ENCODE measurements at regions not wholly inside any gene's neighbourhood (a gene's known extent, or its start where the extent isn't known, plus 50 kb on each side); places are given as distances from the start of the nearest gene placed in this dataset.
"Not testable (repeated sequence)": the region's sequence is repeated elsewhere in the genome, so short reads cannot be mapped to it uniquely, and the experiment has no call there.

GRCh38 chr2:146615778-146616177 lies 1229.1 kb upstream of the ACVR2A start:
- no peak for DNase-seq (ENCODE audit: low read depth in 2 of 2)

DNA sequence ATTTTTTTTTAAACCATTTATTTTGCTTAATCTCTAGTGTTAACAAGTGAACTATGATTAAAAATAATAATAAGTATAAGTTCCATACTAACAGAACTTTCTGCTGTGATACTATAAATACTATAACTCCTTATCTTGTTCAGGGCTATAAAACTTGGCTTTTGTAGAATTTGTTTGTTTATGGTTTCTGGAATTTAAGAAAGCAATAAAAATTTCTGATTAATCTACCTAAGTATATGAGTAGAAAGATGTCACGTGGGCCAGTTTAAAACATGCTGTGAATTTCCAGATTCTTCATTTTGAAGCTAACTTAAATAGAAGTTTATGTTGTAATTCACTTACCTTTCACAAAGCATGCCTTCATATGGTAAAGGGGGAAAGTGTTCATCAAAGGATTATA lies 1236.3 kb upstream of the ACVR2A start:
- DNase-seq (ENCODE audit: low read depth in 2 of 2) = no peak

DNA sequence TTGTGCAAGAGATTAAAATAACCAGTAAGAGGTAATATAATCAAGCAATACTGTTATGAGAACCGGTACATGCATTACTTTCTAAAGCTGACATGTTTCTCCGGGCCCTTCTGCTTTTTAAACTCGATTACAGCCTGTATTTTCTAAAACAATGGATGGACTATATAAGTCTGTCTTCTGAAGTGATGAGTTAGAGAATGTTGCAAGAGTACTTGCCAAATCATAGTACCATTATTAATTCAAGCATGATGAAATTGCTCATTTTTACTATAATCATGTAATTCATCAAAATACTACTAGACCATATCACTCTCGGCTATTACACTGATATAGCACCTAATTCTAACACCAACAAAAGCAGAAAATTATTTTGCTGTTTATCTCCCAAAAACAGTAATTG lies 1240.3 kb upstream of the ACVR2A start:
- DNase-seq (ENCODE audit: low read depth in 2 of 2) = no peak

- no peak for DNase-seq (ENCODE audit: low read depth in 2 of 2)
Observed at GRCh38 chr2:146602856-146603255, 1242.0 kb upstream of the ACVR2A start.

- DNase-seq (ENCODE audit: low read depth in 2 of 2) = peak; percentile 13 to 44
Observed at GRCh38 chr2:146602383-146602782, 1242.4 kb upstream of the ACVR2A start.

- DNase-seq (ENCODE audit: low read depth in 2 of 2) = no peak
Observed at GRCh38 chr2:146598791-146599190, 1246.0 kb upstream of the ACVR2A start.

DNA sequence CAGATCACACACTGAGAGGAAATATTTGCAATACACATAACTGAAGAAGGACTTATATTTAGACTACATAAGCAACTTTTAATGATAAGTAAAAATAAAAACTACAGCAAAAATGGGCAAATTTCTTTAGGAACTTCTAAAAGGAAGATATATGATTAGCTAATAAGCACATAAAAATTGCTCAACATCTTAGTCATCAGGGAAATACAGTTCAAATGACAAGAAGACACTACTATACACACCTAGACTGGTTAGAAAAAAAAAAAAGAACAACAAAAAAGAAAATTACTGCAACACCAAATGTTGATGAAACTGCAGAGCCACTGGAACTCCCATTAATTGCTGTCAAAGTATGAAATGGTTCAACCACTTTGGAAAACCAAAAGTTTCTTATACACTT lies 1247.5 kb upstream of the ACVR2A start:
- DNase-seq (ENCODE audit: low read depth in 2 of 2) = no peak

- no peak for DNase-seq (ENCODE audit: low read depth in 2 of 2)
Observed at GRCh38 chr2:146591908-146592307, 1252.9 kb upstream of the ACVR2A start.

DNA sequence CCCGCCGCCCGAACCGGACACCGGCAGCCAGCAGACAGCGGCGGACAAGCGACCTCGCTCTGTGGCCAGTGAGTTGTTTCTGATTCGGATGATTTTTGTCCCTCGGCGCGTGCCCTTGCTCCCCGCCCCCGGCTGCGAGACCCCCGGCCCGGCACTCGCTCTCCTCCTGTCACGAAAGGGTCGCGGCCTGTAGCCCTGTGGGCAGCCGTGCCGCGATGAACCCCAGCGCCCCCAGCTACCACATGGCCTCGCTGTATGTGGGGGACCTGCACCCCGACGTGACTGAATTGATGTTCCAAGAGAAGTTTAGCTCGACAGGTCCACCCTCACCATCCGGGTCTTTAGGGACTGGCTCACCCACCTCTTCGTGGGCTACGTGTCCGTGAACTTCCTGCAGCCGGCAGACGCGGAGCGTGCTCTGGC lies 1257.5 kb upstream of the ACVR2A start:
- no peak for DNase-seq (ENCODE audit: low read depth in 2 of 2)

DNA sequence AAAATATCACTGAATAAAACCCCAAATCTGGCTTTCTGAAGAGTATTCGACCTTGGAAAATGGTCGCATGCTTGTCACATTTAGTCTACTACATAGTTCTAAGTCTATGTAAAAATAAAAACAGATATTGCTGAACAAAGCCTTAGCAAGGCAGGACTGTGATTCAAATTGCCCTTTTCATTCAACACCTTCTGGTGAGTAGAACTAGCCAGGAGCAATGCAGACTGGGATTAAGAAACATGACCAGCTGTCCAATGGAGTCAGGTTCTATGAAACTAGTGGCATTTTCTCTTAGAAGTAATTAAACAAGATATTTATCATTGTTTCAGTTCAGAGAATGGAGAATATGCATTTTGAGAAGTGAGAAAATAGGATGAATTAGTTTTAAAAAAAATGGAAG lies 1260.5 kb upstream of the ACVR2A start:
- no peak for DNase-seq (ENCODE audit: low read depth in 2 of 2)

DNA sequence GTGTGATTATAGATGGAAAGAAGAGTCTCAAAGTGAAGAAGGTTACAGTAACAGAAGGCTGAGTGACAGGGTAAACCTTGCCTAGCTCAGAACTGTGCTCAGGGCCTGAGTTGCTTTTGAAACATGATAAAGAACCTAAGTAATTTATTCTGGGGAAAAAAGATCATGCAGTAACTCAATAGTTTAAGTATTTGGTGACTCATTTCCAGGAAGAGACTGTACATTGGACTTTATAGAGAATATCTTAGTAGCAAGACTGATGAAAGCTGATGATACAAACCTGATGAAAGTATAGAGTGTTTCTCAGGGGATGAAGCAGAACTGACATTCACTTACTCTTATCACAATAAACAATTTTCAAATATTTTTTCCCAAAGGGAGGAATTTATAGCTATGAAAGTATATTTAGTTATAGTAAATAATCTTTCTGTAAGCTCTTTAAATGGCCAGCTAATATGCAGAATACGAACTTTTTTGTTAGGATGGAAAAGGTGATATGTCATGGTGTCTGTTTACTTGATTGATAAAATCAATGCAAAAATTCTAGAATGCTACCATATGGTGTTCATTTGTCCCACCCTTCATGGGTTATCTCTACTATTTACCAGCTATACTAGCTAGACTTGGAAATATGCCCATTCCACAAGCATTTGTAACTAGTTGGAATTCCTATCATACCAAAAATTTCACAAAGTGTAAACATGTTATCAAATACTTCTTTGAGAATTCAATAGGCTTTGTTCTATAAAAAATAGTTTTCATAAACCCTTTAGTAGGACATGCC lies 1265.5 kb upstream of the ACVR2A start:
- DNase-seq (ENCODE audit: low read depth in 2 of 2) = peak; percentile 73 to 74

- peak; percentile 20 to 22 for DNase-seq (ENCODE audit: low read depth in 2 of 2)
Observed at GRCh38 chr2:146576339-146577111, 1268.3 kb upstream of the ACVR2A start.

DNA sequence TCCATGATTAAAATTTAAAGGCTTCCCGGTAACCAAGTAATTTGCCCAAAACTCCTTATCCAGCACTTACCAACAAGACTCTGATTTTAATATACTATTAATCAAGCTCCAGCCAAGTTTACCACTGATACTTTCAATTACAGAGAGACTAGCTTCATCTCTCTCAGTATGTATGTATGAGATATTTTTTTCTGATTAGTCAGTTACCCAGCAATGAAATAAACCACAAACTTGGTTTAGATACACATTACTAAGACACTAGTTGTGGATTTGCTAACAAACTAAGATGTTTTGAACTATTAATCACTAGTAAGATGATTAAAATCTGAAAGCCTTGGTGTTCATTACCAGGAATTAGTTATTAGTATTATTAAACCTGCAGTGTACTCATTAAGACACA lies 1272.2 kb upstream of the ACVR2A start:
- DNase-seq (ENCODE audit: low read depth in 2 of 2) = peak; percentile 35 to 44

GRCh38 chr2:146561996-146562395 lies 1282.8 kb upstream of the ACVR2A start:
- DNase-seq (ENCODE audit: low read depth in 2 of 2) = no peak

- no peak for DNase-seq (ENCODE audit: low read depth in 2 of 2)
Observed at GRCh38 chr2:146547236-146547635, 1297.6 kb upstream of the ACVR2A start.

DNA sequence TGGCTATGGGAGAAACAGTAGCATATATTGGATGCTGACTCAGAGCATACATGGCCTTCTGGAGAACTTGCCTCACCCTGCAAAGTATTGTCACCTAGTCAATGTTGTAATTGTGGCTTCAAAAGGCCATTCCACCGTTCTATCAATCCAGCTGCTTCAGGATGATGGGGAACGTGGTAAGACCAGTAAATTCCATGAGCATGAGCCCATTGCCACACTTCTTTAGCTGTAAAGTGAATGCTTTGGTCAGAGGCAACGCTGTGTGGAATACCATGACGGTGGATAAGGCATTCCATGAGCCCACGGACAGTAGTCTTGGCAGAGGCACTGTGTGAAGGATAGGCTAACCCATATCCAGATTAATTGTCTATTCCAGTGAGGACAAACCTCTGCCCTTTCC lies 1300.1 kb upstream of the ACVR2A start:
- DNase-seq (ENCODE audit: low read depth in 2 of 2) = no peak

- no peak for DNase-seq (ENCODE audit: low read depth in 2 of 2)
Observed at GRCh38 chr2:146541896-146542295, 1302.9 kb upstream of the ACVR2A start.

- DNase-seq (ENCODE audit: low read depth in 2 of 2) = no peak
Observed at GRCh38 chr2:146540271-146540932, 1304.4 kb upstream of the ACVR2A start.

- DNase-seq (ENCODE audit: low read depth in 2 of 2) = not testable (repeated sequence)
Observed at GRCh38 chr2:146539739-146540138, 1305.1 kb upstream of the ACVR2A start.

- no peak for DNase-seq (ENCODE audit: low read depth in 2 of 2)
Observed at GRCh38 chr2:146537477-146537876, 1307.4 kb upstream of the ACVR2A start.

DNA sequence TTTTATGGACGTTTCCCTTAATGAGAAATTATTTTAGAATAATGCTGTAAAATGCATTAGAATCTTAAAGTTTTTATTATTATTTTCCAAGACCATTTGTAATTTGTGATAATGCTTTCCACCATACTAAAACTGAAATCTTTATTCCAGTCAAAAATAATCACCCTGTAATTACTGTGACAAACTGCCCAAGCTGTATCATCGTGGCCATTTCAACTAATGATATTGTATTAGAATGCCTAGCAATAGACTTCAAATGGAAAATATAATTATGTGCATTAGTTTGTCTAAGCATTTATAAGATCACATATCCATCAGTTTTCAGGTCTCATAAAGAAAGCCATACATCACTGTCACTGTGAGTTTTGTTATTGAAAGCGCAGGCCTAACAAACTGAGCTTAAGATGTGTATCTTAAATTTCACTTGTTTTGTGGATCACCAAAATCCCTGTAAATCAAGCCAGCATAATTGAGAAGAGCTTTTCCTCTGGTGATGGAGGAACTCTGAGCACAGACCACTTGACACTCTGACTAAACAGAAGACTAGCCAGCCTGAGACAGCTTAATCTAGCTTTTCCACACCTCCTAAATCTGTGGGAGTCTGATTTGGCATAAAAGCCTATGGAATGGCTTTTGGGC lies 1312.2 kb upstream of the ACVR2A start:
- no peak for DNase-seq (ENCODE audit: low read depth in 2 of 2)

GRCh38 chr2:146532009-146532408 lies 1312.8 kb upstream of the ACVR2A start:
- no peak for DNase-seq (ENCODE audit: low read depth in 2 of 2)
